Muscle layer of colon (tissue), 2 donors: ENCODE measurements at regions not wholly inside any gene's neighbourhood (a gene's known extent, or its start where the extent isn't known, plus 50 kb on each side); places are given as distances from the start of the nearest gene placed in this dataset.

Experiments
- H3K27ac ChIP-seq: one replicate; pipeline ENCODE4 v1.7.0; 2013; ENCODE audit warnings: low read depth, mild to moderate bottlenecking, low read length, moderate library complexity
- H3K27me3 ChIP-seq, 2 donors: one replicate each; pipeline ENCODE4 v1.7.0; 2013; ENCODE audit warnings: low read length in 2 of 2, mild to moderate bottlenecking in 2 of 2; ENCODE audit not compliant: insufficient read depth in 2 of 2, control insufficient read depth in 1 of 2
- H3K36me3 ChIP-seq: one replicate; pipeline ENCODE4 v1.7.0; 2013; ENCODE audit warnings: mild to moderate bottlenecking, low read length; ENCODE audit not compliant: insufficient read depth
- H3K4me1 ChIP-seq: one replicate; pipeline ENCODE4 v1.7.0; 2013; ENCODE audit warnings: mild to moderate bottlenecking, low read length; ENCODE audit not compliant: insufficient read depth
- H3K4me3 ChIP-seq, 2 donors: one replicate each; pipeline ENCODE4 v1.7.0; 2013; ENCODE audit warnings: low read length in 2 of 2, low read depth in 1 of 2, mild to moderate bottlenecking in 1 of 2, moderate library complexity in 1 of 2
- H3K9ac ChIP-seq: one replicate; pipeline ENCODE4 v1.7.0; 2013; ENCODE audit warnings: low read length
- H3K9me3 ChIP-seq: one replicate; pipeline ENCODE4 v1.7.0; 2013; ENCODE audit warnings: mild to moderate bottlenecking, low read length
- donor health status: abdominal sarcoma.
- donor health status: Adenocarcinoma of cecum.

- no peaks in the 10 kb centered on the region for H3K9me3 ChIP-seq
- H3K4me1 ChIP-seq = no peaks in the 10 kb centered on the region
- H3K27ac ChIP-seq = no peak overlapping the region
- no peaks in the 10 kb centered on the region for H3K27me3 ChIP-seq
- no peaks in the 10 kb centered on the region for H3K36me3 ChIP-seq
- no peak overlapping the region for H3K4me3 ChIP-seq
- no peak overlapping the region for H3K9ac ChIP-seq
Measured at GRCh38 chr6:74834967-74835366, 370.9 kb downstream of the COL12A1 start.

GRCh38 chr6:74826263-74826662 lies 379.6 kb downstream of the COL12A1 start:
- Histone ChIP-seq H3K4me3 (no peak overlapping the region), H3K36me3 (no peaks in the 10 kb centered on the region), H3K9ac (no peak overlapping the region), H3K9me3 (no peaks in the 10 kb centered on the region), H3K27me3 (no peaks in the 10 kb centered on the region), H3K4me1 (no peaks in the 10 kb centered on the region), H3K27ac (no peak overlapping the region)

GRCh38 chr6:74814440-74814839 lies 391.4 kb downstream of the COL12A1 start:
- H3K27me3 ChIP-seq = no peaks in the 10 kb centered on the region
- no peak overlapping the region for H3K9ac ChIP-seq
- no peaks in the 10 kb centered on the region for H3K4me1 ChIP-seq

GRCh38 chr6:74807674-74808073 lies 398.2 kb downstream of the COL12A1 start:
- no peaks in the 10 kb centered on the region for H3K27me3 ChIP-seq
- H3K4me3 ChIP-seq = no peak overlapping the region
- H3K9ac ChIP-seq = no peak overlapping the region
- no peak overlapping the region for H3K27ac ChIP-seq
- H3K9me3 ChIP-seq = no peaks in the 10 kb centered on the region
- H3K36me3 ChIP-seq = no peaks in the 10 kb centered on the region
- no peaks in the 10 kb centered on the region for H3K4me1 ChIP-seq

More at GRCh38 chr6:74814440-74814839, 391.4 kb downstream of the COL12A1 start:
- no peaks in the 10 kb centered on the region for H3K36me3 ChIP-seq
- H3K9me3 ChIP-seq = peaks cover 6% of the 10 kb centered on the region
- H3K4me3 ChIP-seq = no peak overlapping the region
- no peak overlapping the region for H3K27ac ChIP-seq

- Histone ChIP-seq H3K4me3 (no peak overlapping the region), H3K27ac (no peak overlapping the region), H3K36me3 (no peaks in the 10 kb centered on the region), H3K27me3 (no peaks in the 10 kb centered on the region), H3K4me1 (no peaks in the 10 kb centered on the region), H3K9me3 (no peaks in the 10 kb centered on the region), H3K9ac (no peak overlapping the region)
Measured at GRCh38 chr6:74805916-74806696, 399.7 kb downstream of the COL12A1 start.

GRCh38 chr6:74798302-74798701 lies 407.6 kb downstream of the COL12A1 start:
- H3K36me3 ChIP-seq = no peaks in the 10 kb centered on the region
- H3K27me3 ChIP-seq = no peaks in the 10 kb centered on the region
- no peaks in the 10 kb centered on the region for H3K9me3 ChIP-seq
- H3K9ac ChIP-seq = no peak overlapping the region
- no peak overlapping the region for H3K4me3 ChIP-seq
- no peaks in the 10 kb centered on the region for H3K4me1 ChIP-seq
- H3K27ac ChIP-seq = no peak overlapping the region

- Histone ChIP-seq H3K36me3 (no peaks in the 10 kb centered on the region), H3K9ac (no peak overlapping the region), H3K4me1 (no peaks in the 10 kb centered on the region), H3K27ac (no peak overlapping the region), H3K4me3 (no peak overlapping the region), H3K9me3 (no peaks in the 10 kb centered on the region), H3K27me3 (no peaks in the 10 kb centered on the region)
Measured at GRCh38 chr6:74785236-74785635, 420.6 kb downstream of the COL12A1 start.

GRCh38 chr6:74782346-74782745 lies 423.5 kb downstream of the COL12A1 start:
- Histone ChIP-seq H3K9me3 (no peaks in the 10 kb centered on the region), H3K27me3 (no peaks in the 10 kb centered on the region), H3K27ac (no peak overlapping the region), H3K4me3 (no peak overlapping the region), H3K36me3 (no peaks in the 10 kb centered on the region), H3K9ac (no peak overlapping the region), H3K4me1 (no peaks in the 10 kb centered on the region)

GRCh38 chr6:74780831-74781230 lies 425.0 kb downstream of the COL12A1 start:
- H3K9ac ChIP-seq = no peak overlapping the region

GRCh38 chr6:74768738-74769137 lies 437.1 kb downstream of the COL12A1 start:
- H3K9ac ChIP-seq = no peak overlapping the region
- H3K27ac ChIP-seq = no peak overlapping the region
- no peaks in the 10 kb centered on the region for H3K36me3 ChIP-seq
- H3K4me3 ChIP-seq = no peak overlapping the region
- H3K9me3 ChIP-seq = no peaks in the 10 kb centered on the region
- H3K27me3 ChIP-seq = no peaks in the 10 kb centered on the region
- H3K4me1 ChIP-seq = no peaks in the 10 kb centered on the region

More at GRCh38 chr6:74780831-74781230, 425.0 kb downstream of the COL12A1 start:
- Histone ChIP-seq H3K9me3 (no peaks in the 10 kb centered on the region), H3K27me3 (no peaks in the 10 kb centered on the region), H3K4me1 (no peaks in the 10 kb centered on the region), H3K27ac (no peak overlapping the region), H3K36me3 (no peaks in the 10 kb centered on the region), H3K4me3 (no peak overlapping the region)

- Histone ChIP-seq H3K9me3 (no peaks in the 10 kb centered on the region), H3K36me3 (no peaks in the 10 kb centered on the region), H3K27ac (no peak overlapping the region), H3K4me1 (no peaks in the 10 kb centered on the region), H3K27me3 (no peaks in the 10 kb centered on the region), H3K9ac (no peak overlapping the region), H3K4me3 (no peak overlapping the region)
Measured at GRCh38 chr6:74768120-74768519, 437.7 kb downstream of the COL12A1 start.

GRCh38 chr6:74765486-74765885 lies 440.4 kb downstream of the COL12A1 start:
- H3K9ac ChIP-seq = no peak overlapping the region

More at GRCh38 chr6:74765486-74765885, 440.4 kb downstream of the COL12A1 start:
- H3K9me3 ChIP-seq = no peaks in the 10 kb centered on the region
- H3K27me3 ChIP-seq = no peaks in the 10 kb centered on the region
- H3K36me3 ChIP-seq = no peaks in the 10 kb centered on the region
- no peak overlapping the region for H3K27ac ChIP-seq
- H3K4me3 ChIP-seq = no peak overlapping the region
- H3K4me1 ChIP-seq = no peaks in the 10 kb centered on the region
